Heart right ventricle (tissue), 16 donors: ENCODE measurements at regions not wholly inside any gene's neighbourhood (a gene's known extent, or its start where the extent isn't known, plus 50 kb on each side); places are given as distances from the start of the nearest gene placed in this dataset.

Experiments
- ATAC-seq, 8 donors: fragments of 200-7000 bp; cut with Tn5 transposase; one replicate each; pipeline ENCODE4 v1.9.1; 2020; ENCODE audit warnings: mild to moderate bottlenecking in 8 of 8, moderate library complexity in 8 of 8, moderate number of reproducible peaks in 1 of 8
- DNase-seq, 2 donors: peaks; one replicate each; pipeline ENCODE4 v3.0.0-alpha.2; 2020
- H3K27ac ChIP-seq, 10 donors: fragments of 200-600 bp; sonication (generic) in 2 of 10; one replicate each; pipeline versions ENCODE4 v1.5.0 to v1.8.0; 2020 to 2022; ENCODE audit warnings: mild to moderate bottlenecking in 3 of 10
- H3K27me3 ChIP-seq, 7 donors: fragments of 200-600 bp; one replicate each; pipeline ENCODE4 v1.8.0; 2021 to 2022; ENCODE audit warnings: mild to moderate bottlenecking in 2 of 7
- H3K36me3 ChIP-seq, 9 donors: fragments of 200-600 bp; sonication (generic) in 1 of 9; one replicate each; pipeline versions ENCODE4 v1.5.0 to v1.8.0; 2020 to 2022; ENCODE audit warnings: mild to moderate bottlenecking in 2 of 9
- H3K4me1 ChIP-seq, 9 donors: fragments of 200-600 bp; sonication (generic) in 1 of 9; one replicate each; pipeline versions ENCODE4 v1.5.0 to v1.8.0; 2020 to 2022; ENCODE audit warnings: mild to moderate bottlenecking in 4 of 9
- H3K4me3 ChIP-seq, 10 donors: fragments of 200-600 bp; sonication (generic) in 2 of 10; one replicate each; pipeline versions ENCODE4 v1.5.0 to v1.8.0; 2020 to 2022; ENCODE audit warnings: mild to moderate bottlenecking in 7 of 10, moderate library complexity in 2 of 10
- H3K9me3 ChIP-seq, 11 donors: fragments of 200-600 bp in 10 of 11; sonication (generic) in 2 of 11; one replicate each; pipeline versions ENCODE4 v1.5.0 to v1.8.0; 2013 to 2022; ENCODE audit warnings: mild to moderate bottlenecking in 2 of 11, control low read depth in 1 of 11, moderate library complexity in 1 of 11
- WGBS, 2 donors: extraction: QIAGEN DNeasy Blood & Tissue Kit; methylation state at CpG; one replicate each; pipeline ENCODE4 v1.1.7; 2013; ENCODE audit warnings: inconsistent platforms in 1 of 2; 5-methylcytosine and 5-hydroxymethylcytosine counted together
- intact Hi-C, 10 donors: fragments of 100-400 bp; cut with DNase I; formaldehyde crosslinking; loops; one replicate each; pipeline versions ENCODE4 v1.11.1 to v1.14.2; 2022
- TF ChIP-seq, protein P1 (sequence below), 9 donors: fragments of 200-600 bp; sonication (generic) in 2 of 9; IDR thresholded peaks; one replicate each; pipeline versions ENCODE4 v1.5.0 to v1.8.0; 2021 to 2022; ENCODE audit warnings: antibody characterized with exemption in 9 of 9, mild to moderate bottlenecking in 5 of 9, moderate library complexity in 1 of 9
- donor health status: Arrhythmogenic right ventricular cardiomyopathy.
- donor health status: ischemic (EF 13 %, LVEDD 7.1; RV severe dilation, severe dysfunction).
- donor health status: healthy with polysubstance abuse.
- donor health status: DM: no; HTN: yes; CAD: no.
- donor health status: DM: no; HTN: no; CAD: no.
- donor health status: ischemic (EF 25% LVEDD 6.9; RV normal size, moderate dysfunction).
- donor health status: ischemic (EF 25% LVEDD 5.7; RV mildly dilated, moderate dysfunction).
- donor health status: healthy.
- donor health status: DM: yes; HTN: yes; CAD: no.
- donor health status: Ischemic cardiomyopathy.
- donor health status: ischemic (EF 35%, LVEDD 5.7; RV mildly dilated, moderate dysfunction).
- donor health status: nonischemic (EF 11% LVEDD 7.7; RV severe dilation, severe dysfunction).
- donor health status: DM: yes; HTN: yes; CAD: no.
- donor health status: PGD.
- donor health status: ischemic (EF 29% LVEDD 5.4; RV normal size, mild dysfunction).
- donor health status: nonischemic (EF 23%, LVEDD 6.1; RV moderate dilation, normal function).

- 85 to 89% methylated on average over 5 of the region's 5 CpGs for WGBS, 2 donors
- H3K4me3 ChIP-seq: no peak overlapping the region
- DNase-seq (no peak), ATAC-seq (no peak)
- H3K36me3 ChIP-seq: no peaks in the 10 kb centered on the region
- no peak overlapping the region for H3K27ac ChIP-seq
- TF ChIP-seq, protein P1, sequence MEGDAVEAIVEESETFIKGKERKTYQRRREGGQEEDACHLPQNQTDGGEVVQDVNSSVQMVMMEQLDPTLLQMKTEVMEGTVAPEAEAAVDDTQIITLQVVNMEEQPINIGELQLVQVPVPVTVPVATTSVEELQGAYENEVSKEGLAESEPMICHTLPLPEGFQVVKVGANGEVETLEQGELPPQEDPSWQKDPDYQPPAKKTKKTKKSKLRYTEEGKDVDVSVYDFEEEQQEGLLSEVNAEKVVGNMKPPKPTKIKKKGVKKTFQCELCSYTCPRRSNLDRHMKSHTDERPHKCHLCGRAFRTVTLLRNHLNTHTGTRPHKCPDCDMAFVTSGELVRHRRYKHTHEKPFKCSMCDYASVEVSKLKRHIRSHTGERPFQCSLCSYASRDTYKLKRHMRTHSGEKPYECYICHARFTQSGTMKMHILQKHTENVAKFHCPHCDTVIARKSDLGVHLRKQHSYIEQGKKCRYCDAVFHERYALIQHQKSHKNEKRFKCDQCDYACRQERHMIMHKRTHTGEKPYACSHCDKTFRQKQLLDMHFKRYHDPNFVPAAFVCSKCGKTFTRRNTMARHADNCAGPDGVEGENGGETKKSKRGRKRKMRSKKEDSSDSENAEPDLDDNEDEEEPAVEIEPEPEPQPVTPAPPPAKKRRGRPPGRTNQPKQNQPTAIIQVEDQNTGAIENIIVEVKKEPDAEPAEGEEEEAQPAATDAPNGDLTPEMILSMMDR (IDR thresholded peaks at IDR 0.05): no peak
- H3K9me3 ChIP-seq: peaks cover 0 to 6% (median 0%) of the 10 kb centered on the region in 11 donors
- no peaks in the 10 kb centered on the region for H3K4me1 ChIP-seq
- intact Hi-C loops: no loop called here
- no peaks in the 10 kb centered on the region for H3K27me3 ChIP-seq
These were observed 232.2 kb upstream of the ROBO1 start for GRCh38 chr3:80000022-80000421.

DNA sequence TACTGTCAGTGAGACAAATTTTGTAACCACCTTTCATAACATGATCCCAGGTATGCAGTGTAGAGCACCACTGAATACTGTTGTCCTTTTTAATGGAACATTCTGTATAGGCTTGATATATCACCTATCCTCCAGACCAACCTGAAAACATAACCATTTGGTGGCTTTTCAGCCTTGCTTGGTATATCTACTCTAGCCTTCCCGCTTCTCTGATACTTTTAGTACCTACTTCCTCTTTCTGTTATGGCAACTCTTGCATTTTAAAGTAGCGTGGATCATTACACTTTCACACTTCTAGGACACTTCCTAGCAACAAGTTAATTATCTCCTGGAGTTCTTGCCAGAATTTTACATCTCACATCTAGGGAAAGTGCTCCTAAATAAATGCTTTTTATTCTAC, 226.6 kb upstream of the ROBO1 start:
- WGBS, 2 donors: 74 to 81% methylated on average over 2 of the region's 2 CpGs
- H3K4me1 ChIP-seq: no peaks in the 10 kb centered on the region
- intact Hi-C loops: no loop called here
- TF ChIP-seq, protein P1 (IDR thresholded peaks at IDR 0.05): no peak
- no peaks in the 10 kb centered on the region for H3K27me3 ChIP-seq
- no peak overlapping the region for H3K4me3 ChIP-seq
- H3K27ac ChIP-seq: no peak overlapping the region
- no peak for DNase-seq
- H3K36me3 ChIP-seq: no peaks in the 10 kb centered on the region
- no peak for ATAC-seq
- H3K9me3 ChIP-seq: no peaks in the 10 kb centered on the region

- TF ChIP-seq, protein P1 (IDR thresholded peaks at IDR 0.05): no peak
- DNase-seq (no peak), ATAC-seq (no peak)
- Histone ChIP-seq H3K9me3 (no peaks in the 10 kb centered on the region), H3K36me3 (no peaks in the 10 kb centered on the region), H3K27ac (no peak overlapping the region), H3K27me3 (no peaks in the 10 kb centered on the region), H3K4me1 (no peaks in the 10 kb centered on the region), H3K4me3 (no peak overlapping the region)
- intact Hi-C loops: no loop called here
- WGBS, 2 donors: 65% methylated on average over 3 of the region's 3 CpGs
These were observed 218.5 kb upstream of the ROBO1 start for GRCh38 chr3:79986338-79986737.

DNA sequence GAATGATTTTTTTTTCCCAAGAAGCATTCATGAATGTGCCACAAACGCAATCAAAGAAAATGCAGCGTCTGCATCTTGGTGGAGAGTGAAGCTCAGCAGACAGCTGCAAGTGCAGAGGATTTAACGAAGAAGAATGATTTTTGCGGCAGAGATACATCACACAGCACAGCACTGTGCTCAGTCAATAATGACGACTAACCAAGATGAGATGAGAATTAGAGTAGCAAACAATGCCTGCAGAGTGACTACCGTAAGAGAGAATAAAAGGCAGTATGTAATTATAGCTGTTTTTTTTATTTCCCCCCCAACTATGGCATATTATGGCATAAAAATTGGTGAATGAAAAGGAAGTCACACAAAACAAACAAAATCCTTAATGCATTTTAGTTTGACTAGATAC, 218.0 kb upstream of the ROBO1 start:
- ATAC-seq: no peak
- H3K36me3 ChIP-seq: no peaks in the 10 kb centered on the region
- 86 to 88% methylated on average over 6 of the region's 6 CpGs for WGBS, 2 donors
- H3K27ac ChIP-seq: no peak overlapping the region
- intact Hi-C loops: no loop called here
- no peak for DNase-seq
- TF ChIP-seq, protein P1 (IDR thresholded peaks at IDR 0.05): no peak
- H3K27me3 ChIP-seq: no peaks in the 10 kb centered on the region
- H3K9me3 ChIP-seq: no peaks in the 10 kb centered on the region
- H3K4me3 ChIP-seq: no peak overlapping the region
- H3K4me1 ChIP-seq: no peaks in the 10 kb centered on the region

- no peak for ATAC-seq
- H3K27ac ChIP-seq: no peak overlapping the region
- H3K27me3 ChIP-seq: no peaks in the 10 kb centered on the region
- no peak for DNase-seq
- no peak overlapping the region for H3K4me3 ChIP-seq
- no peaks in the 10 kb centered on the region for H3K4me1 ChIP-seq
- TF ChIP-seq, protein P1 (IDR thresholded peaks at IDR 0.05): no peak
- intact Hi-C loops: no loop called here
- WGBS, 2 donors: 36 to 48% methylated on average over 1 of the region's 1 CpG
- no peaks in the 10 kb centered on the region for H3K9me3 ChIP-seq
- H3K36me3 ChIP-seq: no peaks in the 10 kb centered on the region
These were observed 215.3 kb upstream of the ROBO1 start for GRCh38 chr3:79983118-79983517.
